Right lobe of liver (tissue), 4 donors: ENCODE measurements at regions not wholly inside any gene's neighbourhood (a gene's known extent, or its start where the extent isn't known, plus 50 kb on each side); places are given as distances from the start of the nearest gene placed in this dataset.

Experiments
- CTCF ChIP-seq, 4 donors: fragments of 200-600 bp in 3 of 4; fragments of 450-650 bp in 1 of 4; IDR thresholded peaks; one replicate each; pipeline versions ENCODE4 v1.5.1 to v1.8.0; 2016 to 2022; ENCODE audit warnings: antibody characterized with exemption in 4 of 4, mild to moderate bottlenecking in 2 of 4
- POLR2A ChIP-seq: fragments of 450-650 bp; IDR thresholded peaks from one replicate; pipeline ENCODE4 v1.6.1; 2017; ENCODE audit warnings: antibody characterized with exemption, mild to moderate bottlenecking
- donor health status: DM: no; HTN: no; CAD: no.
- donor health status: DM: no; HTN: no; CAD: no.
- donor health status: DM: no; HTN: yes; CAD: no.

DNA sequence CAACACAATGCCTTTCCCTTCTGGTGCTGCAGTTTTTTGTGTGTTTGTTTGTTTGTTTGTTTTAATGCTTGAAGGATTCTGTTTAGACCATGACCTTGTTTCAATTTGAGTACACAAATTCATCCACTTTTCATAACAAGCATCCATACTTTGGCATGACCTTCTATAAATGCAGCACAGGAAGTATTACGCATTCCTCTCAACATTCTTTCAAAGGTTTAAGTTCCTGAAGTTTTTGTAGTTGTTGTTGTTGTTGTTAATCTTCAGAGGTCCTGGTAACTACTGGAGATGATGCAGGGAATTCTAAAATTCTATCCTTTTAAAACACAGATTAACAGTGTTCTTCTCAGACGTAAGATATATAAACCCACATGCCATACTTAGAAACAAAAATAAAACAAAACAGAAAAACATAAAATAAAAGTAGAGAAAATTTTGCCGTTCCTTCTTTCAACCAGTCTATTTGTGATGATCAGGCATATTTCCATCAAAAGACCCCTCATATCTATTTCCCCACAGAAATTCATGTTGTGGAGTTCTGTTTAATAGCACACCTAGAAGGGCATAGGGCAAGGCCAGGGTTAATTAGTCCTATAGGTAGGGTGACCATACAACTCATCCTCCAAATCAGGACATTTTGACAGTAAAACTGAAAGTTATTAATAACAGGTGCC, 529.9 kb downstream of the NOVA1 start:
- TF ChIP-seq POLR2A (no peak), CTCF (IDR thresholded peaks at IDR 0.05) (no peak)
